Tibial artery (tissue), 4 donors: ENCODE measurements at regions not wholly inside any gene's neighbourhood (a gene's known extent, or its start where the extent isn't known, plus 50 kb on each side); places are given as distances from the start of the nearest gene placed in this dataset.
A peak's percentile ranks its signal among the peaks of the same experiment; 100 is the strongest.
"Not testable (repeated sequence)": the region's sequence is repeated elsewhere in the genome, so short reads cannot be mapped to it uniquely, and the experiment has no call there.

Experiments used
- DNase-seq, 2 donors: peaks; one replicate each; pipeline ENCODE4 v3.0.0-alpha.2; 2019
- H3K27ac ChIP-seq, 2 donors: fragments of 200-600 bp; sonication (generic) in 1 of 2; 1 replicate in 1 of 2; 2 replicates in 1 of 2; pipeline ENCODE4 v1.5.1; 2018 to 2019; ENCODE audit warnings: mild to moderate bottlenecking in 1 of 2
- H3K27me3 ChIP-seq, 2 donors: fragments of 200-600 bp; sonication (generic) in 1 of 2; one replicate each; pipeline versions ENCODE4 v1.5.1 to v1.6.0; 2016 to 2019
- H3K36me3 ChIP-seq, 3 donors: fragments of 200-600 bp; sonication (generic) in 2 of 3; one replicate each; pipeline ENCODE4 v1.5.1; 2016 to 2019; ENCODE audit warnings: mild to moderate bottlenecking in 2 of 3
- H3K4me1 ChIP-seq, 4 donors: fragments of 200-600 bp; sonication (generic) in 2 of 4; 1 replicate in 3 of 4; 2 replicates in 1 of 4; pipeline ENCODE4 v1.5.1; 2016 to 2019
- H3K4me3 ChIP-seq, 2 donors: fragments of 200-600 bp; sonication (generic) in 1 of 2; 1 replicate in 1 of 2; 2 replicates in 1 of 2; pipeline ENCODE4 v1.5.1; 2018 to 2019; ENCODE audit warnings: mild to moderate bottlenecking in 2 of 2
- H3K9me3 ChIP-seq, 3 donors: fragments of 200-600 bp; sonication (generic) in 1 of 3; one replicate each; pipeline ENCODE4 v1.5.1; 2016 to 2019
- intact Hi-C: fragments of 100-400 bp; cut with DNase I; formaldehyde crosslinking; loops from one replicate; pipeline ENCODE4 v1.15.0; 2023; ENCODE audit warnings: low total_unique reads
- TF ChIP-seq, protein P1 (sequence below), 2 experiments: fragments of 200-600 bp in 1 of 2; fragments of 450-650 bp in 1 of 2; IDR thresholded peaks; one replicate each; pipeline ENCODE4 v1.5.1; 2017 to 2019; ENCODE audit warnings: antibody characterized with exemption in 2 of 2, mild to moderate bottlenecking in 1 of 2, moderate library complexity in 1 of 2

DNA sequence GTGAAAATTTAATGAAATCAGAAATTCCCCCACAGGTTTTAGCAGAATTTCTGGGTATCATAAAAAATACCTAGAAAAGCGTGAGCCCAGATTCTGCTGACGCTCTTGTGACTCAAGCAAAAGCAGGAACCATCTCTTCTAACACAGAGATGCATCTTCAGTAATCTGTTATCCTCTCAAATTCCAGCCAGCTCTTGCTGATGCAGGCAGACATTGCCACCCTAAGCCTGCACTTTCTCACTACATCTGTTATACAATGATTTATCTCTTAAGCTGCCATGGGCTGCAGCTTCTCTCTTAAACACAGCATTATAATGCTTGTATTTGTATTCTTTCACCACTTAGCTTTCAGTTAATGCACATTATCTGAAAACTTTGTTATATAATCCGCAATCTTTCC lies 113.0 kb upstream of the RGS1 start:
- no peak overlapping the region for H3K27ac ChIP-seq
- H3K4me3 ChIP-seq: no peak overlapping the region
- H3K27me3 ChIP-seq: no peaks in the 10 kb centered on the region
- TF ChIP-seq, protein P1, sequence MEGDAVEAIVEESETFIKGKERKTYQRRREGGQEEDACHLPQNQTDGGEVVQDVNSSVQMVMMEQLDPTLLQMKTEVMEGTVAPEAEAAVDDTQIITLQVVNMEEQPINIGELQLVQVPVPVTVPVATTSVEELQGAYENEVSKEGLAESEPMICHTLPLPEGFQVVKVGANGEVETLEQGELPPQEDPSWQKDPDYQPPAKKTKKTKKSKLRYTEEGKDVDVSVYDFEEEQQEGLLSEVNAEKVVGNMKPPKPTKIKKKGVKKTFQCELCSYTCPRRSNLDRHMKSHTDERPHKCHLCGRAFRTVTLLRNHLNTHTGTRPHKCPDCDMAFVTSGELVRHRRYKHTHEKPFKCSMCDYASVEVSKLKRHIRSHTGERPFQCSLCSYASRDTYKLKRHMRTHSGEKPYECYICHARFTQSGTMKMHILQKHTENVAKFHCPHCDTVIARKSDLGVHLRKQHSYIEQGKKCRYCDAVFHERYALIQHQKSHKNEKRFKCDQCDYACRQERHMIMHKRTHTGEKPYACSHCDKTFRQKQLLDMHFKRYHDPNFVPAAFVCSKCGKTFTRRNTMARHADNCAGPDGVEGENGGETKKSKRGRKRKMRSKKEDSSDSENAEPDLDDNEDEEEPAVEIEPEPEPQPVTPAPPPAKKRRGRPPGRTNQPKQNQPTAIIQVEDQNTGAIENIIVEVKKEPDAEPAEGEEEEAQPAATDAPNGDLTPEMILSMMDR (IDR thresholded peaks at IDR 0.05): no peak
- intact Hi-C loops: no loop called here
- no peaks in the 10 kb centered on the region for H3K9me3 ChIP-seq
- no peaks in the 10 kb centered on the region for H3K4me1 ChIP-seq
- no peaks in the 10 kb centered on the region for H3K36me3 ChIP-seq
- no peak for DNase-seq

DNA sequence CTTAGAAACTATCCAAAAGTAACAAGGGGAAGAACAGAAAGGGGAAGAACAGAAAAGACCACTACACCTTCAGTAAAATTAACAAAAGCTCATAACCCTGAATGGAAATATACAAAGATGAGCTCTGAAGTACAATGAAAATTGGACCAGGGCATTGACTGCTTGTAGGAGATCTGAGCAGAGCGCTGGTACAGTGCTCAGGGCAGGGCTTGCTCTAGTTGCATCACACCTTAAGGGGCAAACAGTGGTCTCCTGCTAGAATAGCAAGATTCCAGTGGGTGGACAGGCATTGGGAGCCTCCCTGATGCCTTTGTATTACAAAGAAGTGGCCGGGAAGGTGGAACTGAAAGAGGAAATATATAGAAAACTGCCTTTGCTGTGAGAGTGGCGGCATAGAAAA lies 111.9 kb upstream of the RGS1 start:
- Histone ChIP-seq H3K27me3 (no peaks in the 10 kb centered on the region), H3K9me3 (no peaks in the 10 kb centered on the region), H3K4me3 (no peak overlapping the region), H3K36me3 (no peaks in the 10 kb centered on the region), H3K27ac (no peak overlapping the region), H3K4me1 (no peaks in the 10 kb centered on the region)
- TF ChIP-seq, protein P1 (IDR thresholded peaks at IDR 0.05): no peak
- intact Hi-C loops: no loop called here
- no peak for DNase-seq

DNA sequence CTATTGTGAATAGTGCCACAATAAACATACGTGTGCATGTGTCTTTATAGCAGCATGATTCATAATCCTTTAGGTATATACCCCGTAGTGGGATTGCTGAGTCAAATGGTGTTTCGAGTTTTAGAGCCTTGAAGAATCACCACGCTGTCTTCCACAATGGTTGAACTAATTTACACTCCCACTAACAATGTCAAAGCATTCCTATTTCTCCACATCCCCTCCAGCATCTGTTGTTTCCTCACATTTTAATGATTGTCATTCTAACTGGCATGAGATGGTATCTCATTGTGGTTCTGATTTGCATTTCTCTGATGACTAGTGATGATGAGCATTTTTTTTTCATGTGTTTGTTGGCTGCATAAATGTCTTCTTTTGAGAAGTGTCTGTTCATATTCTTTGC lies 110.4 kb upstream of the RGS1 start:
- H3K27ac ChIP-seq, intact Hi-C loops, H3K27me3 ChIP-seq, DNase-seq, H3K4me1 ChIP-seq, H3K4me3 ChIP-seq, H3K9me3 ChIP-seq, H3K36me3 ChIP-seq: not testable (repeated sequence)

DNA sequence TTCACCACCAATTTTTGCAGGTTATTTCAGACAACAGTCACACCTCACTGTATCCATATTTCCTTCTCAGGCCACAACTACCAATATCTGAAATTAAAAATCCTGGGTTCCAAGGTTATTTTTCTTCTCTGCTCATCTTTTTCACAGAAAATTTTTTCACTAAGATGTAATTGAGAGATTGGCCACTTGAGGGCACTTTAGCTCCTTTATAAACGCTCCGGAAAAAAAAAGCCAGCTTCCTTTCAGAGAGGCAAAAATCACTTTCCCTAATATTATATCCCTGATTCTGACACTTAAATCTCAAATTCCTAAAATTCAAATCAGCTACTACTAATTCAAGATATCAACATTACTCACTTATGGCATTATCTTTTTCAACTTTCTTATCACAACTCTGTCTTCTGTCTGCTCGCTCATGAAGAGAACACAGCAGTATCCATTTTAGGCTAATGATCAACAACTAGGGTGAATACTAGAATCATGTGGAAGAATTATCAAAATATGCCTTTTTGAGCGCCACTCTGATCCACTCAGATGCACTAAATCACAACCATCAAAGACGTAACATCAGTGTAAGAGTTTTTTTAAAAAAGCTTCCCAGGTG lies 101.4 kb upstream of the RGS1 start:
- H3K9me3 ChIP-seq: no peaks in the 10 kb centered on the region
- intact Hi-C loops: loop anchor here (5.0 to 10.0 kb wide), 2 partner anchors 331 to 543 kb away; partner anchors contain the start of gene RGS2
- H3K27me3 ChIP-seq: peaks cover 0 to 3% of the 10 kb centered on the region in 2 donors
- H3K27ac ChIP-seq: no peak overlapping the region
- H3K36me3 ChIP-seq: no peaks in the 10 kb centered on the region
- no peak for DNase-seq
- TF ChIP-seq, protein P1 (IDR thresholded peaks at IDR 0.05): peak; percentile 64 to 78
- no peak overlapping the region for H3K4me3 ChIP-seq
- peaks cover 0 to 4% (median 0%) of the 10 kb centered on the region in 4 donors for H3K4me1 ChIP-seq

DNA sequence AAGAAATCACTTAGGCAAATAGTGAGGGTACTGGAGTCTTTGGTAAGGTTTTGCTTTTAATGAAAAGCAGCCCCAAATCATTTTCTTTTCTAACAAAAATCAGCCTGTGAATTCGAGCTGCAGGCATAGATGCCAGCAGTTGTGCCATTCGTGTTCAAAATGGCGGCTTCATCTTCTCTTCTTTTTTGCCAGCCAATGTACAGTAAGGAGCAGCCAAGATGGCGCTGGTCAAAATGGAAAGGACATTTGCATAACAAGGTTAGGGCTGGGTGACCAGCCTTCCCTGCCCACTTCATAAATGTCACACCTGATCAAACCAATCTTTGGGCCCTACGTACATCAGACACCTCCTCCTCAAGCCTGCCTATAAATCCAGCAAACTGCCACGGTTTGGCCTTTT lies 100.2 kb upstream of the RGS1 start:
- no peak overlapping the region for H3K27ac ChIP-seq
- peaks cover 0 to 4% (median 0%) of the 10 kb centered on the region in 4 donors for H3K4me1 ChIP-seq
- intact Hi-C loops: loop anchor here (10.0 kb wide), 1 partner anchor 329 kb away; the partner anchor contains the start of gene RGS2
- TF ChIP-seq, protein P1 (IDR thresholded peaks at IDR 0.05): no peak
- no peak for DNase-seq
- H3K27me3 ChIP-seq: no peaks in the 10 kb centered on the region
- H3K36me3 ChIP-seq: no peaks in the 10 kb centered on the region
- no peak overlapping the region for H3K4me3 ChIP-seq
- H3K9me3 ChIP-seq: no peaks in the 10 kb centered on the region

DNA sequence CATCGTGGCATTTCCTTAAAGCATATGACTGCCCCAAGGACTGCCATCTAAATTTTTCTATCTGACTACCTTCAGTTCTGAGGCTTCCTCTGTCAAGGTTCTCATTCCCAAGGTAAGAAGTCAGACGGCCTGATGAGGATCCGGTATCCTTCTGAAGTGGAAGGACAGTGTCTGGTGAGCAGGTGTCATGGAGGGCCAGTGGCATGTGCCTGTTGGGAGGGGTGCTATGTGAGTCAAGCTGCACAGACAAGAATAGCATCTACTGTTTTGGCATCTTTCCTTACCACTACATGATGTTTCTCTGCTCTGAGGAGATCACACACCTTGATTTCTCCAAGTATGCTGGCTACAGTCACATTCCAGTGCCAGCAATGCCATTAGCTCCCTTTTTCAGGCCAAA lies 99.6 kb upstream of the RGS1 start:
- no peak overlapping the region for H3K4me3 ChIP-seq
- intact Hi-C loops: loop anchor here (2.0 to 10.0 kb wide), 2 partner anchors 105 to 329 kb away; partner anchors contain the start of gene RGS2
- no peak overlapping the region for H3K27ac ChIP-seq
- no peak for DNase-seq
- no peaks in the 10 kb centered on the region for H3K9me3 ChIP-seq
- peaks cover 0 to 4% (median 0%) of the 10 kb centered on the region in 4 donors for H3K4me1 ChIP-seq
- TF ChIP-seq, protein P1 (IDR thresholded peaks at IDR 0.05): no peak
- H3K36me3 ChIP-seq: no peaks in the 10 kb centered on the region
- no peaks in the 10 kb centered on the region for H3K27me3 ChIP-seq
